Kidney capillary endothelial cell (primary cell): ENCODE measurements at regions not wholly inside any gene's neighbourhood (a gene's known extent, or its start where the extent isn't known, plus 50 kb on each side); places are given as distances from the start of the nearest gene placed in this dataset.

Source experiments
- DNase-seq: peaks from one replicate; pipeline ENCODE4 v3.0.0-alpha.2; 2018; ENCODE audit warnings: low spot score

DNA sequence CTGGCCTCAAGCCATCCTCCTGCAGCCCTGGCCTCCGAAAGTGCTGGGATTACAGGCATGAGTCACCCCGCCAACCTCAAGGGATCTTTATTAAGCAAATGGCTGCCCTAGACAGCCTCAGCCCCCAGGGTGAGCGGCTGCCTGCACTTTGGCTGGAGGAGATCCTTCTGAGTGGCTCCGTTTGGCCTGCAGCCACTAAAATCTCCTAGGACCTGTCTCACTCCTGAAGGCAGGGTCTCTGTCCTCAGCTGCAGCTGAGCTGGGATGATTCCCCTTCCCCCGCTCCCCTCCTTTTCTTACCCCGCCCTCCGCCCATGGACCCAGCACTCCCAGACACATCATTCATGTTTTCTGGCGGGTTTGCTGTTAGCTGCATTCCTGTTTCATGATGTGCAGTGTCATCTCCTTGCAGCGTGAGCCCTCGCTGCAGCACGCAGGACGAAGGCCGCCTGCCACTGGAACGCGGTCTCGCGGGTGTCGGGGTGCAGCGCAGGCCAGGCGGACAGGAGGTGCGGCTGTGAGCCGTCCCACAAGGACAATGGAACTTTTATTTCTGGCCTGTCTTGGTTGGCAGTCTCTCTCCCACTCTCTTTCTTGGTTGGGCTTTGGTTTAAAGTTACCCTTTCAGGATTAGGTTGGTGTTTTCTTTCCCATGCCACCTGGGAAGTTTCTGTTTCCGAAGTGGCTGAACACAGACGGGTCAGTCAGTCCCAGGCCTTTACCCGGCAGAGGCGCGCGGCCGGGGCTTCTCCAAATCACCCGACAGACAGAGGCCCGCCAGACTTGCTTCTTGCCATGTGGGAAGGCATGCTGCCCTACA is 137.1 kb downstream of the FOXD1 start:
- no peak for DNase-seq

DNA sequence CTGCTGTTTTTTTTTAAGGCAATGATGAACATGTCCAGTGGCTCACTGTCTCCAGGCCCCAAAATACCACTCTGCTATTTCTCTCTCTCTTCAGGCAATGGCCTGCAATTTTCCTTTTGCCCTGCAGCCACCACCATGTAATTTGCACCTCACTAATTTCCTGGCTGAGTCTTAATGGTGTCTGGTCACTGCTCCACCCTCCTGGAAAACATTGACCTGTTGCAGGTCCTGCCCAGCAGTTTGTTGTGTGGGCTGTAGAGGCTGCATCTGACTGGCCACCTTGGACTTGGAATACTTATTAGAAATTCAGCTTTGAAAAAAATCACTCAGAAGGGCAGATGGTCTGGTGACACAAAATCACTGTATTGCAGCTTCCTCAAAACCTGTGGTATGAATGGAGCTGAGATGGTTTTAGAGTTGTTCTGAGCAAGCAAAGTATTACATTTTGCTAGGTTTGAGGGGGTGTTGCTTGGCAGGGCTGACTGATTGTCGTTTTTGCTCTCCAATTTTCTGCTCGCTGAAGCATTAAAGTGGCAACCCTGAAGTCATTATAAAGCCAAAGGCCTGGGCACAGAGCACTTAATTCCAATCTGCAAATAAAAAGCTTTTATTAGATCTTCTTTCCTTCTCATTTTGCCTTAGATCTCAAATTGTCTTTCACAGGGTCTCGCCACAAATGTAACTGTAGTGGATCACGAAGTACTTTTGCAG is 134.8 kb downstream of the TMEM174 start:
- DNase-seq: no peak

DNA sequence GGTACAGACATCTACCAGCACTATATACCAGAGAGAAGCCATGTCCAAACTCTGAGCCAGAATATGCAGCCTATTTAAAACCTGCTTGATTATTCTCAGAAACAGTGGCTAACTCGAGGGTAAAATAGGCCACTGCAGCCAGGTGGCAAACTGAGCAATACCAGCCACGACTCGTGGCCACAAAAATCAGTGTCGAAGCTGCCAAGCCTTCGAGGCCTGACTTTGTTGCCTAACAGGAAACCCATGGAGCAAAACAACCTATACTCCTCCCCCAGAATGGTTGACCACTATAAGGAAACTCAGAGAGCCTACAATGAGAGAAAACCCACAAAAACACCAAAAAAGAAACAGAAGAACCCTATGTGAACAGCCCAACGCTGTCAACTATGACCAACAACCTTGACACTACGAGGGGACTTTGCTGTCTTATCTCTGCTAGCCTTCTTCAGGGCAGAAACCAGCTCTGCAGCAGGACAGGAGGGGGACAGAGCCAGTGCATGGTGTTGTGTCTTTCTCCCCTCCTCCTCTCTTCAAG is 133.8 kb downstream of the TMEM174 start:
- no peak for DNase-seq

DNA sequence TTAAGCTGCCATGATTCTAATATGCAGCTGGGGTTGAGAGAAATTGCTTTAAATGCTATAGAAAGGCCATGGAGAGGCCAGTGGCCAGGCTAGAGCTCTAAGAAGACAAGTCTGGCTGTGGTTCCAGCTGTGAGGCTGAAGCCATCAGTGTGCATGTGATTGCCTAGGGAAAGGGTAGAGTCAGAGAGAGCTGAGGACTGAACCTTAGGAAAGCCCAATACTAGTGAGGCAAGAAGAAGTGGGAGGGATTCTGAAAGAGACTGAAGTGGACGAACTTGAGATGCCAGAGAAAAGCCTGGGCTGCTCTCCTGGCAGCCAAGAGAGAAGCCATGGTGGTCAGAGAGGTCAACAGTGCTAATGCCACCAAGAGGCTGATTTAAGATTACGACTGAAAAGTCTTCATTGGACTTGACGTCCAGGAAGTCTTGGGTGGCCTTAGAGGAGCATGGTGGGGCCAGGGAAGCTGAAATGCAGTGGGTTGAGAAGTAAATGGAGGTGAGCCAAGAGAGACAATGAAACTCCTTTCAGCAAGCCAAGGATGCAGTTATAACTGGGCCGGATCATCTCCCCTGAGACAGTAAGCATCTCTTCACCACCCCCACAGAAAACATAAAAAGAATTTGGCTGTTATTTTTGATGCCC is 133.2 kb downstream of the TMEM174 start:
- DNase-seq: no peak

DNA sequence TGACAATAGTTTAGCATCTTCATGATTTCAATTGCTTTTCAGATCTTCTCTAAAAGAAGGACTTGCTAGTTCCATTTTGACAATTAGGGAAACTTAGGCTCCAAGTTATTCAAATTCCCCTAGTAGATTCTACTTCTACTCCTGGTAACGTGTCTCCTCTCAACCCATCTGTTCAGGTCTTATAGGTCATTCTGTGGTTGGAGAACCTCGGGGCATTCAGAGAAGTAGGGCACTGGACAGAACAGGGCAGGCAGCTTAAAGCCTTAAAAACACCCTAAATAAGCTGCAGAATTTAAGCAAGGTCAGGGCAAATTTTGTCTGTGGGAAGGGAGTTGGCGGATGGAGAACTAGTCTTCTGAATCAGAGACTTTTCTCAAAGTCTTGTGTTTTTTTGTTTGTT is 132.4 kb downstream of the TMEM174 start:
- DNase-seq: no peak

DNA sequence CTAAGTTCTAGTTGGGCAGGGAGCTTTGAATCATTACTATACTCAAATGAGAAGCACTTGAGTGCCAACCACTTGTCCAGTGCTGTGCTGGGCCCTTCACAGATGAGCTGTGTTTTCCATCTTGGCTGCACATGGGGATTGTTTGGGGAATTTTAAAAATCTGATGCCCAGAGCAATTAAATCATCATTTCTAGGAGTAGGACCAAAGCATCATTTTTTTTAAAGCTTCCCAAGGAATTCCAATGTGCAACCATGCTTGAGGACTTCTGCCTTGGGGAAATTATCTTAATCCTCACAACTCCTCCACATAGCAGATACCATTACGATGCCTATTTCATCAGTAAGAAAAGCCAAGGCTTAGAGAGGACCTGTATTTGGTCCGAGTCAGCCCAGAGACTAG is 131.4 kb downstream of the TMEM174 start:
- no peak for DNase-seq

DNA sequence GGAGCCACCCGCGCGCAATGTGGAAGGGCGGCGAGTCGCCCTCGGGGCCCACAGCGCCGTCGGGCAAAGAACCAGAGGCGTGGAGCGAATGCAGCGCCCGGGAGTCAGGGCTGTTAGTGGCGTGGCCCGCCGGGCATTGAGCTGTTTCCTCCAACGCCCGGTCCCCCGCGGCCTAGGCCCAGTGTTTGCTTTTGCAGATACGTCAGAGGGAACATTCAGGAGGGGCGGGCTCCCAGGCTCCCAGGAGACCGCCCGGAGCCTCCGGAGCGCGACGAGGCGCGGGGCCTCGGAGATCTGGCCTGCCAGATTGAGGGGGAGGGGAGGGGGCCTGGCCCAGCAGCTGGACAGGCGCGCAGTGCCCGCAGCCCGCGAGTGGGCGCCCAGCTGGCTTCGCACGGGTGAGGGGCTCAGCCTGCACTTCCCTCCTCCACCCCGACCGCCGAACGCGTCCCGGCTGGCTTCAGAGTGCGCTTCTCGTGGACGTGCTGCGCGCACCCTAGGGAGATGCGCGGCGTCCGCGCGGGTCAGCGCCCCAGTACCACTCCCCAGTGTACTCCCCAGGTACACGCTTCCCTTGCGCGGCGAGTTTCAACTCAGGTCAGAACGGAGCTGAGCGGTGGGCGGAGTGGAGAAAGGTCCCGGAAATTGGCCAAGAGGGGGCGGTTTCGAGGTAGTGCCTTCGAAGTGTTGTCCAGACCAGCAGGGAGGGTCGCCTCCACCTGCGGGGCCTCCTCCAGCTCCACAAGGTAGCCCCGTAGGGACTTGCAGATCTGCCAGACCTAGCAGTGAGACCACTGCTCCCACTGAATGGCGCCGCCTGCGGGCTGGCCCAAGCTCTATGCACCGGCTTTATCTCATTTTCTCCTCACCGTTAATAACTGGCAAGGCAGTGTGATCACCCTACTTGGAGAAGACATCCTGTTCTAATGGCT is 130.4 kb downstream of the TMEM174 start:
- no peak for DNase-seq

DNA sequence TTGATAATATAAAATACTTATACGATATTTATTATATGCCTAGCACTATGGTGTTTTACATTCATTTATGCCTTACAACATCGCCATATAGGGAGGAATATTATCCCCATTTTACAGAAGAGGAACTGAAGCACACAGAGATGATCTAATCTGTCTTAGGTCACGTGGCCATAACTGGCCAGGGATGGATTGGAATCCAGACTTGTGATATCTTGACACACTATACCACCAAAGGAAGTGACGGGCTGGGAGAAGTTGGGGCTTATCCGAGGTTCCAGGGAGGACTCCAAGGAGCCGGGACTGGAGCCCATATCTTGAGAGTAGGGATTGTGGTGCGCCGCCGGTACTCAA is 129.8 kb downstream of the TMEM174 start:
- DNase-seq: no peak

DNA sequence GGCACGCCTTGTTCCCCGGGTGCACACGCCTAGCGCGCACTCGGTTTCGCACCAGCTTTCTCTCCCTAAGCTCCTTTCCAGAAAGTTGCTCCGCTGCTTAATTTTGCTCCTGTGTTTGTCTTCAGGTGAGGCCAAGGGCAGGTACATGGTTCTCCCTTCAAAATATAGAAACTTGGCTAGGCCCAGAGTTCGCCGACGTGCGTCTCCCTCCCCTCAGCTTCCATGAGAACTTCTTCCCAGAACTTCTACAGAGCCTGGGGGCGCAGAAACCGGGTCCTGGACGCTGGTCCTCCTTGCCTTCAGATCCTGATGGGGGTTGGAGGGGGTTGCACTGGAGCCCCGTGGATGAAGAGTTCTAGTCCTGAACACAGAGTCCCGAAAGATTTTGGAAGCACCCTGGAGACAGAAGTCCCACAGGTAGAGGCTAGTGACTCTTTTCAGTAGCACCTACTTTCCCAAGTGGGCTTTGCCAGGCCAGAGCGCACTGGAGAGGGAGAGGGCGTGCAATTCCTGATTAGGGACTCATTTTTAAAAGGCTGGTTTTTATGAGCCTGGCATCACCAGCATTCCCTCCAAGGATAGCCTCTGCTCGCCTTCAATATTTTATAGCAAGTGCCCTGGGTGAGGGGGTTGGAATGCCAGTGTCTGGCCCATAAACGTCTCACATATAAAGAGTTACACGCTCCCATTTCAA is 128.4 kb downstream of the TMEM174 start:
- DNase-seq: no peak

DNA sequence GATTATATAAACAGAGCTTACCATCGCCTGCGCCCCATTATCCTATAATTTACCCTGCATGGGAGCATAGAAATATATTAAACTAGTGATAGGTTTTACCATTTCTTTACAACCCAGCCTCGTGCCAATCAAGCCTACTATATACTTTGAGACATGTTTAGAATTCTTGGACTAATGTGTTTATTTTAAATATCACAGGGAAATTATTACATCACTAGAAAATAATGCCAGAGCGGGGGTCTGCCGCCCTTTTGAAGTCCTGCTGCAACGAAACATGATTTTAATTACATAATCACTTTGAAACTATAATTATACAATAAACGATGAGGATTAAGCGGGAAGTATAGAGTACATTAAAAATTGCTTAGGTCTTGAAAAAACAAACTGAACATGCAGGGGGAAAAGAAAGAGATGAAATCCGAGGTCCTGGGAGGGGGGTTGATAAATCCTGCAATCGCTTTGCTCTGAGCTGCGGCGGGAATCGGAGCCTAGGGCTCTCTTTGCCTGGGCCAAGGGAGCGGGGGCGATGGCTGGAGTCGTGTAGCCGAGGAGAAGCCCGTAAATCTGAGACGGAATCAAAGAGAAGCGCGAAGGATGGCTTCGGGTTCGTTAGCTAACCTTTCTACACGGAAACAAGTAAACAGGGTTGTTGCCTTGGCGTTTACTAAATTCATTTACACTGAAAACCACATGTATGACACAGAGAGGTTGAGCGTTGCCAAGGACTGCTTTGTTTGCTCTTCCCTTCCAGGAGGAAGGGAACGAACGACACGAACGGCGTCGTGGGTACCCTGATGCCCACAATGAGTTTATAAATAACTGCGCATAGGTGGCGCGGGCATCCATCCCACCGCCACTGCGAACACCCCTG is 127.6 kb downstream of the TMEM174 start:
- no peak for DNase-seq

DNA sequence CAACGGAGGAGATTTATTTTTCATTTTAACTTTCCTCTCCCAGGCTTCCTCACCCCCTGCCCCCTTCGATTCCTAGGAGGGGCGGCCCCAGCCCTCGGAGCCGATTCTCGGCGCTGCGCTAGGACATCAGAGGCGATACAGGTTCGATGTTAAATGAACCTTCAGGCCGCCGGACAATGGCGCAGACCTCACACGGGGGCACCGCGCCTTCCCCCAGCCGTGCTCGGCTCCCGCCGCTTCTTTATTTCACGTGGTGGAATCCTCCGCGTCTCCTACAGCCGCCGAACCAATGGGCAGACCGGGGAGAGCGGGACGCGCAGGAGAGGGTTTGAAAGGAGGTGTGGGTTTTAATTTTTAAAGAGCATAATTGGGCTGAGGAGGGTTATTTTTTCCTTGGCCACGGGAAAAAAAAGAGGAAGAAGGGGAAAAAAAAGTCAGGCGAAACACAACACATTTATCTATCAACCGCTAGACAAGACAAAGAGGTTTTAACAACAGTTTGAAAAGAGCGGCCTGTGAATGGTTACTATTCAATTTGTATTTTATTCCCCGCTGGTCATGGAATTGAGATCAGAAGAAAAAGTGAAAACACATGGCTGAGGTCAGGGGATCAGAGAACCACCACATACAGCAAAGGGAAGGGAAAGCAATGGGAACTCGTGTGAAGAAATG is 126.8 kb downstream of the TMEM174 start:
- no peak for DNase-seq

DNA sequence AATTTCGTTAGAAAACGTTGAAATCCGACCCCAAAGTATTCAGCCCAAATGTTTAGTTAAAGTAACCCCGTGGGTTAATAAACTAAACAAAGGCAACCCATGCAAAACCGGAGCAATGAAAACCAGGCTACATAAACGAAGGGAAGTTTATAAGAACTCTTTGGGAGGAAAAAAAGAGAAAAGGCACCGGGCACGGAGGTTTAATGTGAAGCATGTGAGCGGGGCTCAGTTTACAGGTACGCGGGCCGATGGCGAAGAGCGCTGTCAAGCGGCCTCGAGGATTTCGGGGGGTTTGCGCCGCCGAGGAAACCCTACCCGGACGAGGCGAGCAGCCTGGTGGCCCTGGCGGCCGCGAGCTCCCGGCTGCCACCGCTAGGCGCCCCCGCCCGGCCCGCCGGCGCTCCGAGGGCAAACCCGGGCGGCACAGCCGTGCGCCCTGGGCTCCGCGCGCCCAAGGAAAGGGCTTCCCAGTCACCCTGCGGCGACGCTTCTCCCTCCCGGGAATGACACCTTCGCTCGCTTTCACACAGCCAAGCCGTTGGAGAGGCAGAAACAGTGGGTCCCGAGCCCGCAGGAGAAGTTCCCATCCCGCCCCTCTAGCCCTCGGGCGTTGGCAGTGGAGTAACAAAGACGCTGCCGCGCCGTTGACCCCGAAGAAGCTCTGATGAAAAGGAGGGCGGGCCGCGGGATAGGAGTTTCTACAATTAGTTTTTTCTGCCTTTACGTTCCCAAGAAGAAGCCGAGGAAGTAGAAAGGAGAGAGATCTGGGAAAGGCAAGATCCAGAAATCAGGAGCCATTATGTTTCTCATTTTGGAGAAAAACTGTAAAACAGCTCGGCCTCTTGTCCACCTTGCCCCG is 126.0 kb downstream of the TMEM174 start:
- no peak for DNase-seq

DNA sequence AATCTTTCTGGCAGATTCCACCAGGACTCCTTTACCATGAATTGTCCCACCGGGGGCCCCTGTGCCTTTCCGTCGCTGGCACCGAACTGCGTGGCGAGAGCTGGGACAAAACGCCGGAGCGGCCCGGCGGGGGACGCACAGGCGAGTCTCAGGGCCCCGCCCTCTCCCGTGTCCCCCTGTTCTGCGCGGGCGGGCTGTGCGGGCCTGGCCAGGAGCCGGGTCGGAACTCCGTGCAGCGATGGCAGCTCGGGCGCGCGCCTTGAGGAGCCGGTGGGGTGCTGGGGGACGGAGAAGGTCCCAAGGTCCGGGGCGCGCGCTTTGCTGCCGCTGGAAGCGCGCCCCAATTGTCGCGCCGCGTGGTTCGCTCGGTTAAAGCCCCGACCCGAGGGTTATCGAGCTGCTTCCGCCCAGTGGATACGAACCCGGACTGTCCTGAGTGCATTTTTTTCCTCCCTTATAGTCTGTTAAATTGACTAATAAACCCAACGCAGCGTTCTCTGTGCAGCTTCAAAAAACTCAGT is 125.3 kb downstream of the TMEM174 start:
- DNase-seq: no peak

DNA sequence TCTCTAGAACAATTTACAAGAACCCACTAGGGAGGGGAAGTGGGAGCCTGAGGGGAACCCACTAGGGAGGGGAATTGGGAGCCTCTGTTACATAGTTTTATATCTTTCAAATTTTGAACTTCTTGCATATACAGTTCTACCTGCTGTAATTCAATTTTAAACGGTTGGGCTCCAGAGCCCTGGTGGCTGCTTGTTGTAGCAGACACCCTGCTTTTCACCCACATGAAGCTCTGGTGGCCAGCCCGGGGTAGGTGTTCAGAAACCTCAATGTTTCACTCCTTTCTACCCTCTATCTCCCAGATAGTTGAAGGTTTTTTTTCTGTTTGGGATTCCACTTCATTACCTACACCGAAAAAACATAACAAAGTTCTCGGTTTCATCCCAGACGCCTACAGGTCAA is 124.4 kb downstream of the TMEM174 start:
- no peak for DNase-seq

DNA sequence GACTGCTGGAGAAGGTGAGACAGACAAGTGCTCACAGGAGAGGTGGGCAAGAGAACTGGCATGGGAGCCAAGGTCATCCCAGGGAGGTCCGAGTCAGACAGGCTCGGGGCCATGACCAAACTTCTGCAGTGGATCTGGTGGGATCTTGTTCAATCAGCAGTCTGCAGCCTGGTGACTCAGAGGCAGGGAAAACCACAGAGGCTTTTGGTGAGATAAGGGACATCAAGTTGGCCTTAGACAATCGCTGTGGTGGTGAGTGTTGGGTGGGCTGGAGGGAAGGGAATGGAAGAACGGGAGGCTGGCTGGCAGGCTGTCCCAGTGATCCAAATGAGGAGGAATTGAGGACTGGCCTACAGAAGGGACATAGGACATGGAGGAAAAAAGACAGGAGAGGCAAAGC is 123.8 kb downstream of the TMEM174 start:
- no peak for DNase-seq

DNA sequence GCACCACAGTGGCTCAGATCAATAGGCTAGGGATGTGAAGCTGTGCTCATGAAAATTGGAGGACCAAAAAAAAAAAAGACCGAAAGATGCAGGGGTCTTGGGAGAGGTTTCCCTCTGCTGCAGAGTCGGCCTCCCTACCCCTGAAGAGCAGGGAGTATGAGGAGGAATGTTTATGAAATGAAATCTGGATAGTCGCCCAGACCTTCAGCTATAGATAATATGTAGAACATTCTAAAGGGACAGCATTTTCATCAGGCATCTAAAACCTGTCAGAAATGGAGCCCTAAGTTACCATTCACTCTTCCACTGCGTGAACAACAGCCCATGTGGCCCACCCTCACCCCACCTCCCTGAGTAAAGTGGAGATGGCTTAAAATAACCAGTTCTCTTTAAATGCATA is 122.9 kb downstream of the TMEM174 start:
- no peak for DNase-seq

DNA sequence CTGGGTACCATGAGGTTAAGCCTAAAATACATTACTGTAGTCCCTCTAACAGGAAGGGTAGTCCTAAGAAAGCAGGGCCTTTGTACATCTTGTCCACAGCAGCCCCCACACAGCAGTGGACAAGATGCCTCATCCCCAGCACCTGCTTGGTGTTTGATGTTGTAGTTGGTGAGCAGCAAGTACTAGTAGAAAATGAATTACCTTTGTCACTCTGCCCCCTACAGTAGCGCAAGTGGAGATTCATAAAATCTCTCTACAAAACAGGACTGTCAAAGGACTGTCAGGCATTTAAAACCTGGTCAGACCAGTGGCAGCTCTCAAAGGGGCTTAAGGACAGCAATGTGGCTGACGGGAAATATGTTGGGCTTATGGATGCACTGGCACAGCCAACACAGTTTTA is 122.5 kb downstream of the TMEM174 start:
- DNase-seq: no peak

DNA sequence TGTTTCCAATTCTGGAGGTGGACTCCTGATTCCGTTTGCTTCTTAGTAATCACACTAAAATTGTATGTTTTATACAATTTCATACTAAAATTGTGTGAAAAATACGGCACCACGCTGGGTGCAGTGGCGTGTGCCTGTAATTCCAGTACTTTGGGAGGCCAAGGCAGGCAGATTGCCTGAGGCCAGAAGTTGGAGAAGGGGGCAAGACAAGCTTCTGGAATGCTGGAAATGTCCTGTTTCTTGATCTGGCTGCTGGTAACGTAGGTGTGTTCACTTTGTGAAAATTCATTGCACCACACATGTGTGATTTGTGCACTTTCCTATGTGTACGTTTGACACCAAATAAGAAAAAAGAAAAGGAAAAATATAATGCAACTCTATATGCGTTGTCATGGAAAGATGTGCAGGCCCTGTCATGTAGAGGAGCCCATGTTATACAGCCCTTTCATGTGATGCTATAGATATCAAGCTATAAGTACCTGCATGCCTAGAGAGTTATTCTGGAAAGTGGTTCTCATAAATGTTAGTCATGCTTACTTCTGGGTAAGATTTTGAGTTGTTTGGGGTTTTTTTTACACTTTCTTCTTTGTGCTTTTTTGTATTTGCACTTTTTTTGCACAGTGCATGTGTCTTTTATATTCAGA is 119.9 kb downstream of the TMEM174 start:
- no peak for DNase-seq
